ENCODE measurements at regions not wholly inside any gene's neighbourhood (a gene's known extent, or its start where the extent isn't known, plus 50 kb on each side); places are given as distances from the start of the nearest gene placed in this dataset.

- Histone ChIP-seq H4K91ac (ENCODE audit: low read depth, low read length, poor library complexity) (no peak overlapping the region), H3K18ac (ENCODE audit: low read length) (no peak overlapping the region), H3K36me3 (replicated peaks in 1 of 2; ENCODE audit: control insufficient read depth in 2 of 2, insufficient read depth in 2 of 2, low read length in 2 of 2) (no peaks in the 10 kb centered on the region), H2BK12ac (ENCODE audit: low read length) (no peak overlapping the region), H3K14ac (ENCODE audit: low read length) (no peak overlapping the region), H2AFZ (ENCODE audit: low read length) (no peak overlapping the region), H3K23ac (ENCODE audit: low read depth, low read length, poor library complexity) (no peak overlapping the region), H2BK120ac (ENCODE audit: low read depth, low read length) (no peak overlapping the region), H4K8ac (ENCODE audit: low read depth, low read length) (no peak overlapping the region), H2AK5ac (ENCODE audit: low read depth, low read length) (no peak overlapping the region), H3K4me2 (ENCODE audit: insufficient read depth, low read length, poor library complexity, severe bottlenecking) (no peak overlapping the region), H3K9me3 (replicated peaks in 1 of 2; ENCODE audit: control insufficient read depth in 2 of 2, insufficient read depth in 1 of 2, low read depth in 1 of 2, low read length in 2 of 2) (no peaks in the 10 kb centered on the region), H3K27ac (replicated peaks; ENCODE audit: low read length) (no peak overlapping the region), H3K4me1 (ENCODE audit: control insufficient read depth in 2 of 2, insufficient read depth in 1 of 2, low read depth in 1 of 2, low read length in 2 of 2) (no peaks in the 10 kb centered on the region), H3K9ac (ENCODE audit: low read depth, low read length, poor library complexity) (no peak overlapping the region), H2BK5ac (ENCODE audit: low read length) (no peak overlapping the region), H3K4ac (ENCODE audit: low read length) (no peak overlapping the region), H3K79me1 (ENCODE audit: low read depth, low read length) (no peaks in the 10 kb centered on the region), H3K27me3 (ENCODE audit: control insufficient read depth in 3 of 3, insufficient read depth in 3 of 3, low read depth in 1 of 3, low read length in 3 of 3) (no peaks in the 10 kb centered on the region), H2BK15ac (ENCODE audit: low read length) (no peak overlapping the region), H3K4me3 (ENCODE audit: low read length in 2 of 2) (no peak overlapping the region)
- no peak for DNase-seq (ENCODE audit: low spot score)
- WGBS, 2 donors (ENCODE audit: extremely low coverage in 2 of 2, insufficient read length in 2 of 2, insufficient replicate concordance in 1 of 2): no CpG with 5 or more reads among the region's 5 CpGs
These were observed 408.9 kb upstream of the SMARCA2 start for GRCh38 chr9:1606253-1606652.

GRCh38 chr9:1612886-1613285, 402.3 kb upstream of the SMARCA2 start:
- Histone ChIP-seq H3K4me3 (ENCODE audit: low read length in 2 of 2) (no peak overlapping the region), H3K4ac (ENCODE audit: low read length) (no peak overlapping the region), H3K14ac (ENCODE audit: low read length) (no peak overlapping the region), H2BK5ac (ENCODE audit: low read length) (no peak overlapping the region), H3K27ac (replicated peaks; ENCODE audit: low read length) (no peak overlapping the region), H3K36me3 (replicated peaks in 1 of 2; ENCODE audit: control insufficient read depth in 2 of 2, insufficient read depth in 2 of 2, low read length in 2 of 2) (no peaks in the 10 kb centered on the region), H2BK12ac (ENCODE audit: low read length) (no peak overlapping the region), H3K79me1 (ENCODE audit: low read depth, low read length) (no peaks in the 10 kb centered on the region), H3K27me3 (ENCODE audit: control insufficient read depth in 3 of 3, insufficient read depth in 3 of 3, low read depth in 1 of 3, low read length in 3 of 3) (no peaks in the 10 kb centered on the region), H3K23ac (ENCODE audit: low read depth, low read length, poor library complexity) (no peak overlapping the region), H4K8ac (ENCODE audit: low read depth, low read length) (no peak overlapping the region), H2AFZ (ENCODE audit: low read length) (no peak overlapping the region), H3K4me1 (ENCODE audit: control insufficient read depth in 2 of 2, insufficient read depth in 1 of 2, low read depth in 1 of 2, low read length in 2 of 2) (no peaks in the 10 kb centered on the region), H3K9ac (ENCODE audit: low read depth, low read length, poor library complexity) (no peak overlapping the region), H4K91ac (ENCODE audit: low read depth, low read length, poor library complexity) (no peak overlapping the region), H2BK120ac (ENCODE audit: low read depth, low read length) (no peak overlapping the region), H2AK5ac (ENCODE audit: low read depth, low read length) (no peak overlapping the region), H3K18ac (ENCODE audit: low read length) (no peak overlapping the region), H2BK15ac (ENCODE audit: low read length) (no peak overlapping the region), H3K4me2 (ENCODE audit: insufficient read depth, low read length, poor library complexity, severe bottlenecking) (no peak overlapping the region), H3K9me3 (replicated peaks in 1 of 2; ENCODE audit: control insufficient read depth in 2 of 2, insufficient read depth in 1 of 2, low read depth in 1 of 2, low read length in 2 of 2) (no peaks in the 10 kb centered on the region)
- WGBS, 2 donors (ENCODE audit: extremely low coverage in 2 of 2, insufficient read length in 2 of 2, insufficient replicate concordance in 1 of 2): no CpG with 5 or more reads among the region's 2 CpGs
- no peak for DNase-seq (ENCODE audit: low spot score)

GRCh38 chr9:1617419-1617818, 397.7 kb upstream of the SMARCA2 start:
- Histone ChIP-seq H2BK120ac (ENCODE audit: low read depth, low read length) (no peak overlapping the region), H3K79me1 (ENCODE audit: low read depth, low read length) (no peaks in the 10 kb centered on the region), H4K8ac (ENCODE audit: low read depth, low read length) (no peak overlapping the region), H3K36me3 (replicated peaks in 1 of 2; ENCODE audit: control insufficient read depth in 2 of 2, insufficient read depth in 2 of 2, low read length in 2 of 2) (no peaks in the 10 kb centered on the region), H3K14ac (ENCODE audit: low read length) (no peak overlapping the region), H3K4me3 (ENCODE audit: low read length in 2 of 2) (no peak overlapping the region), H3K4me2 (ENCODE audit: insufficient read depth, low read length, poor library complexity, severe bottlenecking) (no peak overlapping the region), H3K23ac (ENCODE audit: low read depth, low read length, poor library complexity) (no peak overlapping the region), H2BK15ac (ENCODE audit: low read length) (no peak overlapping the region), H3K9me3 (replicated peaks in 1 of 2; ENCODE audit: control insufficient read depth in 2 of 2, insufficient read depth in 1 of 2, low read depth in 1 of 2, low read length in 2 of 2) (no peaks in the 10 kb centered on the region), H3K4ac (ENCODE audit: low read length) (no peak overlapping the region), H2AFZ (ENCODE audit: low read length) (no peak overlapping the region), H2AK5ac (ENCODE audit: low read depth, low read length) (no peak overlapping the region), H2BK12ac (ENCODE audit: low read length) (no peak overlapping the region), H3K27ac (replicated peaks; ENCODE audit: low read length) (no peak overlapping the region), H3K27me3 (ENCODE audit: control insufficient read depth in 3 of 3, insufficient read depth in 3 of 3, low read depth in 1 of 3, low read length in 3 of 3) (no peaks in the 10 kb centered on the region), H3K18ac (ENCODE audit: low read length) (no peak overlapping the region), H3K4me1 (ENCODE audit: control insufficient read depth in 2 of 2, insufficient read depth in 1 of 2, low read depth in 1 of 2, low read length in 2 of 2) (no peaks in the 10 kb centered on the region), H2BK5ac (ENCODE audit: low read length) (no peak overlapping the region), H4K91ac (ENCODE audit: low read depth, low read length, poor library complexity) (no peak overlapping the region), H3K9ac (ENCODE audit: low read depth, low read length, poor library complexity) (no peak overlapping the region)
- no CpG with 5 or more reads among the region's 3 CpGs for WGBS, 2 donors (ENCODE audit: extremely low coverage in 2 of 2, insufficient read length in 2 of 2, insufficient replicate concordance in 1 of 2)
- DNase-seq (ENCODE audit: low spot score): no peak

- Histone ChIP-seq H2BK12ac (ENCODE audit: low read length) (no peak overlapping the region), H3K9me3 (replicated peaks in 1 of 2; ENCODE audit: control insufficient read depth in 2 of 2, insufficient read depth in 1 of 2, low read depth in 1 of 2, low read length in 2 of 2) (peaks cover 0 to 2% of the 10 kb centered on the region in 2 donors), H2AK5ac (ENCODE audit: low read depth, low read length) (no peak overlapping the region), H2BK15ac (ENCODE audit: low read length) (no peak overlapping the region), H3K4me1 (ENCODE audit: control insufficient read depth in 2 of 2, insufficient read depth in 1 of 2, low read depth in 1 of 2, low read length in 2 of 2) (no peaks in the 10 kb centered on the region), H3K27me3 (ENCODE audit: control insufficient read depth in 3 of 3, insufficient read depth in 3 of 3, low read depth in 1 of 3, low read length in 3 of 3) (no peaks in the 10 kb centered on the region), H2BK5ac (ENCODE audit: low read length) (no peak overlapping the region), H3K23ac (ENCODE audit: low read depth, low read length, poor library complexity) (no peak overlapping the region), H3K9ac (ENCODE audit: low read depth, low read length, poor library complexity) (no peak overlapping the region), H3K27ac (replicated peaks; ENCODE audit: low read length) (no peak overlapping the region), H2BK120ac (ENCODE audit: low read depth, low read length) (no peak overlapping the region), H3K4me3 (ENCODE audit: low read length in 2 of 2) (no peak overlapping the region), H4K8ac (ENCODE audit: low read depth, low read length) (no peak overlapping the region), H3K14ac (ENCODE audit: low read length) (no peak overlapping the region), H3K4ac (ENCODE audit: low read length) (no peak overlapping the region), H3K36me3 (replicated peaks in 1 of 2; ENCODE audit: control insufficient read depth in 2 of 2, insufficient read depth in 2 of 2, low read length in 2 of 2) (no peaks in the 10 kb centered on the region), H3K4me2 (ENCODE audit: insufficient read depth, low read length, poor library complexity, severe bottlenecking) (no peak overlapping the region), H3K79me1 (ENCODE audit: low read depth, low read length) (no peaks in the 10 kb centered on the region), H4K91ac (ENCODE audit: low read depth, low read length, poor library complexity) (no peak overlapping the region), H3K18ac (ENCODE audit: low read length) (no peak overlapping the region), H2AFZ (ENCODE audit: low read length) (no peak overlapping the region)
- no CpG with 5 or more reads among the region's 8 CpGs for WGBS, 2 donors (ENCODE audit: extremely low coverage in 2 of 2, insufficient read length in 2 of 2, insufficient replicate concordance in 1 of 2)
- no peak for DNase-seq (ENCODE audit: low spot score)
These were observed 395.0 kb upstream of the SMARCA2 start for GRCh38 chr9:1619915-1620710.

Data from neuronal stem cell (in vitro differentiated cells).